Dedifferentiated amniotic fluid mesenchymal stem cell (primary cell): ENCODE measurements at regions not wholly inside any gene's neighbourhood (a gene's known extent, or its start where the extent isn't known, plus 50 kb on each side); places are given as distances from the start of the nearest gene placed in this dataset.

ENCODE experiments used
- DNase-seq: peaks from one replicate; pipeline ENCODE4 v3.0.0-alpha.2; 2016; ENCODE audit errors: extremely low spot score

GRCh38 chr9:2448193-2448738 is 173.3 kb upstream of the VLDLR start:
- DNase-seq: no peak

DNA sequence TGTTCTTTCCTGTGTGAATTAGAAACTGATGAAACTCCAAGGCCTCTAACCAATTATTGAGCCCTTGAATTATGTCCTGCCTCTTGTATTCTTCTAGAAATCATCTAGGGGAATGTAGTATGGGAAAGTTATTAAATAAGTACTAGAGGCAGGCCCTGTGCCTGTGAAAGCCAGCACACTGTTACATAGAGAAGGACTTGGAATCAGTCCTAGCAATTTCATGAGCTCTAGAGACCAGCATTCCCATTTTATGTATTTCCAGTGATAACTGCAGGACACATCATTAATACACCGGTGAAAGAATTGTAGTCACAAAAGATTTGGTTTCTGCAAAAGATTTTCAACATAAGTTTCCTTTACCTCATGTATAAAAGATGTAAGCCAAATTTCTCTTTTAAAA is 168.5 kb upstream of the VLDLR start:
- DNase-seq: no peak

DNA sequence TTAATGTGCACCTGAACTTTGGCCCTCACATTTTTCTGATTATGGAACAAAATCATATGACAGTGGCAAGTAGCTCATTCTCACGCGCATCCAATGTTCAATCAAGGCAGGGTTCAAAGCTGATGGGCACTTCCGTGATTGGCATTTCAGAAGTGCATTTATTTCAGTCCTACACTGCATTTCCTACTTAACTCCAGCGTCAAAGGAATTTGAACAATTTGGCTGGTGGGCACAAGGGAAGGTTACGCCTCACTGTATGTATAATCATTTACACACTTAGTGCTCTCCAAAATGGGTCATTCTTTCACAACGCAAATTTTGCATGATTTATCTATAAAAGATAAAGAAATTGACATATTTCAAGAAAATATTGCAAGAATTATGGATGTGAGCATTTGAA is 167.9 kb upstream of the VLDLR start:
- DNase-seq: no peak

- no peak for DNase-seq
Measured at GRCh38 chr9:2459756-2460155, 161.8 kb upstream of the VLDLR start.

DNA sequence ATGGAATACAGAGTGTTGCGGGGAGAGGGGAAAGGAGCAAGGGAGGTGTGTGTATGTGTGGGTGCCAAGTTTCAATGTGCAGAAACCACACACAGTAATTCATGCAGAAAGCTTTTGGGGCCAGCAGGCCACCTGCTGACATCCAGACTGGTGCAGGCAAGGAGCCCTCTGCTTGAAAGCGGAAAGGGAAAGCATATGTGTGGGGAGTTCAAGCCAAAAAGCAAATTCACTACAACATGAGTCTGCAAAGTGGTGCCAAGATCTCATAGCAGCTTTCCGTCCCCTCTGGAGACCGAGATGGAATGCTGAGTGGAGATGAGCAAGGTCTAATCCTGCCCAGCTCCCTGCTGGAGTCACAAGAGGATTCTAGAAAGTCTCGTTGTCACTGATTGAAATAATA is 159.7 kb upstream of the VLDLR start:
- DNase-seq: no peak

- DNase-seq: no peak
Measured at GRCh38 chr9:2464624-2465023, 157.0 kb upstream of the VLDLR start.

DNA sequence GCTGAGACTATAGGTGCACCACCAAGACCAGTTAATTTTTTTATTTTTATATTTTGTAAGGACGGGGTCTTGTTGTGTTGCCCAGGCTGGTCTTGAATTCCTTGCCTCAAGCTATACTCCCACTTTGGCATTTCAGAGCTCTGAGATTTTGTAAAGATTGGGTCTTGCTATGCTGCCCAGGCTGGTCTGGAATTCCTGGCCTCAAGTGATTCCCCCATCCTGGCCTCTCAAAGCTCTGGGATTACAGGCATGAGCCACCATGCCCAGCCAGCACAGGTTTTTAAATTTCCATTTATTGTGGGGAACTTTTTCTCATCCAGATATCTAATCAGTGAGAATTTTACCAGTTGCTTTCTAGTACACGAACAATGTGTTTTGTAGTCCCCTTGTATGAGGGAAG is 156.1 kb upstream of the VLDLR start:
- no peak for DNase-seq

DNA sequence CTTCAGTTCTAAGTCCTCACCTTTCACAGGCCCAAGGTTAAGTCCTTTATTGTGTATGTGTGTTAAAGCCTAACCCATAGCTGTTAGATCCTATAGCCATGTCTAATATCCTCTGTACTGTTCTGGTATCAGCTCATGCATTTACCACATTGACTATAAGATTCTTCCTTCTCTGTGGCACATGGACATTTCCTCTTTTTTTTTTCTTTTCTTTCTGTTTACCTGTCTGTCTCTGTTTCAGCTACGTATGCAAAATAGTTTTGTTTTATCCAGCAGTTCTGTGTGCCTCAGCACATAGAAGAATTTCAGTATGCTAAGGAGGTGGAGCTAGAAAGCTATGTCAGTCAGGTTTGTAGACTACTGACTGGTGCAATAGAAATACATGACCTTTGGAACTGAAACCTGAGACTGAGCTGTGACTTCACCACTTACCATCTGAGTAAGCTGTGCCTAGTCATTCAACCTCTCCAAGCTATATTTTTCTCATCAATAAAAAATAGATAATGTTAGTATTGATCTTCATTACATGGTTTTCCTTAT is 155.6 kb upstream of the VLDLR start:
- no peak for DNase-seq

- no peak for DNase-seq
Measured at GRCh38 chr9:2466703-2467102, 154.9 kb upstream of the VLDLR start.

GRCh38 chr9:2469681-2470221 is 151.8 kb upstream of the VLDLR start:
- no peak for DNase-seq

GRCh38 chr9:2473681-2474080 is 147.9 kb upstream of the VLDLR start:
- no peak for DNase-seq

DNA sequence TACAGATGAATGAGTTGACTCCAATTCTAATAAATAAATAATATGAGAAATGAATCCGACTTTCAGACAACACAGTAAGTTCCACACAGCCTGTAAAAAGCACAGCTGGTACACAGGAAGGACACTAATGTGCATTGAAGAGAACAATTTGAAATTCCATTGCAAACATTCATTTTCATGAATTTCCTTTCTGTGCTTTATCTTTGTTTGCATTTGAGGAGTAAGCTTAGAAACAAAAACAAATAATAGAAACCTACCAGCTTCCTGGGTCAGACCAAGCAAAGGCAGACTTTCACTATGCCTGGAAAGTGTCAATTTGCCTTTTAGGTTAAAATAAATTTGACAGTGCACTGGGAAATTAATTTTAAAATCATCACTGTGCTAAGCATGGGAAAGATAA is 143.8 kb upstream of the VLDLR start:
- DNase-seq: no peak

DNA sequence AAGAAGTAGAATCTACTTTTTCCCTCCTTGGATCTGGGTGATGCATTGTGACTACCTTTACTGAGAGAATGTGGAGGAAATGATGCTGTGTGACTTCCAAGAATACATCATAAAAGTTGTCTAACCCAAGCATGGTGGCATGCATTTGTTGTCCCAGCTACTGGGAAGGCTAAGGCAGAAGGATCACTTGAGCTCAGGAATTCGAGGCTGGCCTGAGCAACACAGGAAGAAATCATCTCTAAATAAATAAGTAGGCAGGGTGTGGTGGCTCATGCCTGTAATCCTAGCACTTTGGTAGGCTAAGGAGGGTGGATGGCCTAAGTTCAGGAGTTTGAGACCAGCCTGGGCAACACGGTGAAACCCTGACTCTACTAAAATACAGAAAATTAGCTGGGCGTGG is 143.2 kb upstream of the VLDLR start:
- DNase-seq: no peak

DNA sequence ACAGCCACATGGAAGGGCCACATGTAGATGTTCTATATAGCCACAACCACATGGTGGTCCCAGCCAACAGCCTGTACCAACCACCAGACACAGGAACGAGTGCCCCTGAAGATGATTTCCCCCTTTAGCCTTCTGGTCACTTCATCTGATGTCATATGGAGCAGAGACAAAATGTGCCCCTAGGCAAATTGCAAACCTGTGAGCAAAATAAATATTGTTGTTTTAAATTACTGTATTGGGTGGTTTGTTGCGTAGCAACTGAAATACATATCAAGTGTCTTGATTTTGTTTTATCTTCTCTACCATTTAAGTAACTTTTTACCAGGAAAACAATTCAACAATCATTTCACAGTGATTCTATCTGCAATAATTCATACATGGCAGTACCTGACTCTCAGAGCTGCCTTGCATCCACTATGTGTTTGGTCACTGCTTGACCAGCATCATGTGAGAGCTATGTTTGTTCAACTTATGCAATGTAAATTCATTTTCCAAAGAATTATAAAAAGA is 142.5 kb upstream of the VLDLR start:
- no peak for DNase-seq

- DNase-seq: no peak
Measured at GRCh38 chr9:2480255-2480837, 141.2 kb upstream of the VLDLR start.

- DNase-seq: no peak
Measured at GRCh38 chr9:2481216-2481615, 140.4 kb upstream of the VLDLR start.

- DNase-seq: no peak
Measured at GRCh38 chr9:2486988-2487387, 134.6 kb upstream of the VLDLR start.

DNA sequence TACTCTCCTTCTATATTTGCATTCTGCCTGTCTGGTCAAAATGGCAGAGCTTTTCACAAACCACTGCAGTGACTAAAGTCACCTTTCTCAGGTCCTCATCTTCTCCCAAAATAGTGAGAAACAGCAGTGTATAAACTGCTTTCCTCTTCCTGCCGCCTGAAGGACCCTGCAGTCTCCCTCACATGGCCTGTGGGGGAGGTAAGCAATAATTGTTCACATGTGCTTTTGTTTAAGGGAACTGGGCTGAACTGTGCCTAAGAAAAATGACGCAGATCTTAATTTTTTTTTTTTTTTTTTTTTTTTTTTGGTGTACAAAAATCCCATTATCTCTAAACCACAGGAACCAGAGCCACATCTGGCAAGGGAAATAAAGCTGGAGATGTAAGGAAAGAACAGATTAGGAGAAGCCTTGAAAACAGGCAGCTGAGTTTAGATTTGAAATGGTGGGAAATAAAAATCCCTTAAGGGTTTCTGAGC is 131.7 kb upstream of the VLDLR start:
- peak; percentile 57 for DNase-seq

DNA sequence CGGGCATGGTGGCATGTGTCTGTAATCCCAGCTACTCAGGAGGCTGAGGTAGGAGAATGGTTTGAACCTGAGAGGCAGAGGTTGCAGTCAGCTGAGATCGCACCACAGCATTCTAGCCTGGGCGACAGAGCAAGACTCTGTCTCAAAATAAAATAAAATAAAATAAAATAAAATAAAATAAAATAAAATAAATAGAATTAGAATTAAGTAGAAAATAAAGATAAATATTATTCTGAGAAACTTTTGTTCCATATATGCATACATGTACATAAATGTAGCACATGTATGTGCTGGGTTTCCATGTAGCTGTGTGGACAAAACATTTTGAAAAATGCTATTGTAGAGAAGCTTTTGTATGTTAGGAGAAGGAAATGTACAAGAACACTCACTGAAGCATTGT is 129.4 kb upstream of the VLDLR start:
- no peak for DNase-seq

DNA sequence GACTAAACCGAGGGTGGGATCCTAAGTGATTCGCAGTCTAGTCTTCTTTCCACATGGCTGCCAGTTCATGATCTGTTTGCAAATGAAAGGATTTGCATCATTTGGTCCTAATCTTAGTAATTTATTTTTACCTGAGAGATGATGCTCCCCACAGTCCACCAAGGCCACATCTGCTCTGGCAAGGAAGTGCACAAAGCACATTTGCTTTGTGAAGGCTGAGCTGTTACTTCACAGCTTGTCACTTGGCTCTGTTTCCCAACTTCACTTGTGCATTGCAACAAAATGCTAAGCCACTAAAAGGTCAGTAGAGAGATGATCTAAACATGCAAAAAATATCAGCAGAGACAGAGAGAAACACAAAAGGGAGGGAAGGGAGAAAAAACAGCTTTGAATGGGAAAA is 128.5 kb upstream of the VLDLR start:
- no peak for DNase-seq

- DNase-seq: no peak
Measured at GRCh38 chr9:2493529-2493928, 128.1 kb upstream of the VLDLR start.

- peak; percentile 58 for DNase-seq
Measured at GRCh38 chr9:2494562-2494961, 127.0 kb upstream of the VLDLR start.

DNA sequence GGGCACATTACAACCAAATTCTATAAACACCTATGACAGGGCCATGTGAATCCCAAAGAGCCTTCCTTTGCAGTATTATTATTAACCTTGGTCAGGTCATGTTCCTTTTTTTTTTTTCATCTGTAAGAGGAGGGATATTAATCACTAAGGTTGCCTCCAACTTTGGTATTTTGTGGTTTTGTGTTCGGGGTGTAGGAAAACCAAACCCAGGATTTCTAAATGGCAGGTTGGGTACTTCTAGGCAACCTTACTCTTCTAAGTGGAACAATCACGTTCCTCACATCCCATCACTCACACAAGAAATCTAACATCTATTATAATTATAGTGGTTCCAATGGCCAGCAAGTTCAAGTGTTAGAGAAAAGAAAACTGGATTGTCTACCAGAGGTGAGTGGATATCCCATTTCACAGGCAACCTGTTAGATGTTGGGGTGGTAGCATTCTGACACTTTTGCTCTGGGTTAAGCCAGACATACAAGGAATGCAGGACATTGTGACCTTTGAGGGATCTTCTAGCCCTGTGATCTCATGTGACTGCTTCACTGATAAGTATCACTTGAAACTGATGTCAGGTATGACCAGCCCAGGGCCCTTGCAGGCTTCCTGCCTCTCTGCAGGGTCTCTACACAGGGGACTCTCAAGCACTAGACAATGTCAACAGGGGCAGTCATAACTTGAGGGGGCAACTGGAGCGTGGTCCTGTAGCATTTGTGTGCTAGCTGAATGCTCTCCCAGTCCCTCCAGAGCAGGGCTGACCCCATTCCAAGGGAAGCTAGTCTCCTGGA is 126.2 kb upstream of the VLDLR start:
- DNase-seq: no peak
